ENCODE measurements at regions not wholly inside any gene's neighbourhood (a gene's known extent, or its start where the extent isn't known, plus 50 kb on each side); places are given as distances from the start of the nearest gene placed in this dataset.
A peak's percentile ranks its signal among the peaks of the same experiment; 100 is the strongest.

GRCh38 chr12:115096588-115097397 is 412.8 kb upstream of the TBX3 start:
- no peak for DNase-seq

GRCh38 chr12:115095073-115095748 is 411.2 kb upstream of the TBX3 start:
- DNase-seq, result no peak

DNA sequence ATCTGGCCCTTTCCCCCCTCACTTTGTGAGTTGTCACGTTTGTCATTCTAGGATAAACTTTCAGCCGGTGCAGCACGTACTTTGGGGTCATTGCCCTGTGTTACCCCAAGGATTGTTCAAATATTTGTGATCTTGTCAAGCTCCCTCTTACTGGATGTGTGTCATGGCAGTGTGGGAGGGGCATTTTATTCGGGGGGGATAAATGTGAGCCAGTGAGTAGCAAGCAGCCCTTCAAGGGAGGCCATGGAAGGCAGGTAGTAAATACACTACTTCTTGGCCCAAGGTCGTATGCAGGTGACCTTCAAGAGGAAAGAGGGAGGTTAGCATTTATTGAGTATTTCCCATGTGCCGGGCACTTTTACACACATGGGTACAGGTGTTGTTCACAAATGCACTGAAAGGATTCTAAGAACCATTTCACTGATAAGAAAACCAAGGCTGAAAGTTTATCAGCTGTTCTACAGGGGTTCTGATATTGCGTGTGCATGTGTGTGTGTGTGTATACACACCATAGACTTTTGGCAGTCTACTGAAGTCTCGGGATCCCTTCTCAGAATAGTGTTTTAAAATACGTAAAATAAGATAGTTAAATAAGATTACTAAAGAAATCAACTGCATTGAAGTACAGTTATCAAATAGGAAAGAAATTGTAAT is 410.3 kb upstream of the TBX3 start:
- no peak for DNase-seq

- DNase-seq, result no peak
These were observed 409.3 kb upstream of the TBX3 start for GRCh38 chr12:115093261-115093660.

- DNase-seq, result no peak
These were observed 406.8 kb upstream of the TBX3 start for GRCh38 chr12:115090783-115091182.

DNA sequence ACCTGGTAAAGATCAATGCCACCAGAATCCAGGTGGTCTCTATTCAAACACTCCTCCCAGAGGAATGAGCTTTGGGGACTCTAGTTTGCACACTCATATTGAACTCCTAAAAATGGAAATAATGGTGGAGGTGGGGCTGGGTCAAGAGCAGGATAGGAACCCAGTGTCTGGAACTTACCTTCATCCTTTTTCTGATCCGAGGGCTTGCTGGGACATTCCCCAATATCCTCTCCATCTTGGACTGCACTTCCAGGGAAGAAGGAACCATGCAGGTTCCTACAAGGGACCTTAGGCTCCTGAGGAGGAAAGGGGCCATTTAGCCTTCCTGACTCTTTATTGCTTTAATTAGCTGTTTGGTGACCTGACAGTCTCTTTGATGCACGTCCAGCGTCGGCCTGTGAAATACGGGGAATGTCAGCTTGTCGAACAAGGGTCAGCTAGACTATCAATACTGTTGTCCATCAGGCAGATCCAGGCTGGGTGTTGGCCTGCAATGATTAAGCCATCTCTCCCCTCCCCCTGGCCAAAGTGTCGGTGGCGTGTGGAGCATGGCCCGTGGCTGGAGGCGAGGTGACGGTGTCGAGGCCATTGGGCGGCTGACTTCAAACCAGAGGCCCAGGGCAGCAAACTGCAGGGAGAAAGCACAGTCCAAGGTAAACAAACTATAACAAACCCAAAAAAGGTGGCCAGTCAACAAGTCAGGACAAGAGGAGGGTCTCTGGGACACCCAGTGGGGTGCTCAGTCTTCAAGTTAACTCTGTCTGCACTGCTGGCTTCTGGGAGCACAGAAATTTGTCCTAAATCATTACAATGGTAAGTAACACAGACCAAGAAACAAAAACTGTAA is 405.2 kb upstream of the TBX3 start:
- DNase-seq, result no peak

DNA sequence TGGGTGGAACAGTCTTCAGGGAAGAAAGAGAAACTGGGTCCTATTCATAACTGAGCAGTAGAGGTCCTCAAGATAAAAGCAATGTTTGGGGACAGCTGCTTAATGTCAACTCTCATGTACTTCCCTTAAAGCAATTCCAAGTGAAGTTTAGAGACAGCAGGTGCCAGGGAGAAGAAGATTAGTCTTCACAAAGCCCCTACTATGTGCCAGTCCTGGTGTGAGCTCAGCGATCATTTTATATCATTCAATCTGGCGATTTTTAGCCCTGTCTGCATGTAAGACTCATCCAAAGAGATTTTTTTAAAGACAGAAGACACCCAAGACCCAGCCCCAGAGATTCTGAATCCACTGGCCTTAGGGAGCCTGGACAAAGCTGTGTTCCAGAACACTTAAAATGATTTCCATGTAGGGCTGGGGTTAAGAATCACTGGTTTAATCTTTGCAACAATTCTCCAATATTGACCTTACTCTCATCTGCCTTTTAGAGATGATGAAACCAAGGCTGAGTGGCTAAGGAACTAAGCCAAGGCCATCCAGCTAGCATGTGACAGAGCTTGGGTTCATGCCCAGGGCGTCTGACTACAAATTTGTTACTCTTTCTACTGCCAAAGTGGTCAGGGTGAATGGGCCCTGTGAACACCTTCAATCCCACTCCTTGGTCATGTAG is 404.5 kb upstream of the TBX3 start:
- peak; percentile 38 for DNase-seq

DNA sequence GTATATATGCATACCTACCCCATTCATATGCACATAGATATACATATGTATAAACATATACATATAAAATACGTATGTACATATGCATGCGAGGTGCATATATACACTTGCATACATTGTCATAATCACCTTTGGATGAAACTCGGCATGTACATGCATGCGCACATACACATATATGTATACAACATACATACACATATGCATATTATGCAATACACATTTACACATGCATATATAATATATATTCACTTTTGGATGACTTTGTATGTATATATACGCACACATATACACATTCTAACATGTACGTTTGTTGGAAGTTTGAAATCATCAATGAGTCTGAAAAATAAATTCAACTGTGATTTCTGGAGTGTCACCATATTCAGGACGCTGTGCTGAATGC is 401.6 kb upstream of the TBX3 start:
- DNase-seq, result no peak

DNA sequence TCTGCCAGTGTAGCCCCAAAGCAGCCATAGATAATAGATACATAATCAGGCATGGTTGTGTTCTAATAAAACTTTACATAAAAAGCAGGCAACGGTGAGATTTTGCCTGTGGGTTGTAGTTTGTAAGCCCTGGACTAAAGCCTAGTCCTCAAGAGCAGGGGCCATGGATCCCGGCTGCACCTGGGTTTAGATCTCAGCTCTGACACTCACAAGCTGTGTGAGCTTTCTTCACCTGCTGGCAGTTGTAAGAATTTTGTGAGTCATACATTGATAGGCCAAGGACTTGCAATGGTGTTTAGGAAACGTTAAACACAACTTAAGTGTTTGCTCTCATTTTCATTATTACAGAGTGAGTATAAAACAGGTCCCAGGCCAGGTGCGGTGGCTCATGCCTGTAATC is 395.8 kb upstream of the TBX3 start:
- DNase-seq, result peak; percentile 55

- DNase-seq, result no peak
These were observed 395.0 kb upstream of the TBX3 start for GRCh38 chr12:115078990-115079389.

DNA sequence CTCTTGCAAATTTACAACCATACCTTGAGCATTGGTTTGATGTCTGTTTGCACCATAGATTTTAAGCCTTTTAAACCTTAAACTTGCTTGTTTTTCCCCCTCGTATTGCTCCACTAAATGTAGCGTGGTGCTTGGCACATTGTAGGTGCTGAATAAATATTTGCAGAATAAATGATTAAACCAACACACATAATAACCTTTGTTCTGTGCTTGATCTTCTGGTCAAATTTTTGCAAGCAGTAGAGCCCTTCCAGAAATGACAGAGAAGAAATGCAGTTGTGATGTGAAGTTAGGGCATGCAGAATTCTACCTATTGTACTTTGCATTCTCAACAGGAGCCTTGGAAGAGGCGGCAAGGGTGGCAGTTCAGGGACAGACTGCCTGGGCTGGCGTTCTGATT is 394.4 kb upstream of the TBX3 start:
- DNase-seq, result no peak

DNA sequence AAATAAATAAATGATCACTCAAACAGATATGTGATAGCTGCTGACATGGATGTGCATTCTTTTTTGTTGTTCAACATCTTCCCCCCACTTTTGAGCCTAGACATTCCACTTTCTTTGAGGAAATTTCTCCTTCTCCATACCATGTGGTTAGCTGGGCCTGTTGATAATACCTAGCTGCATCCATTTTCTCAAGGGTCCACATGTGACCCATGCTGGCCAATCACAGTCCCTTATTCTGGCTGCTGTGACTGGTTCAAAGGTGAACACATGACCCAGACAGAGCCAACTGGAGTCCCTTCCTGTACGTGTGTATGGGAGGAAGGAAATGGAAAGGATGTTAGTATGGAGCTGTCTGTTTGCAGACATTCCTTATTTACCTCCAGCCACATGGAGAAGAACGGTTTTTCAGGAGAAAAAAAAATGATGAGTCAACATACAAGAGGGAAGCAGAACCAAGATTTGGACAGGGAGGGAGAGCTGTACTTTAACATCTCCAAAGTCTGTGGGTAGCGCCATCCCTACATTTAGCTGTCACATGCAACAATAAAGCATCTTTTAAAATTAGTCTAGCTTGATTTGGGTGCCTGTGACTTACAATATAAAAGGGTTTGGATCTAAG is 391.7 kb upstream of the TBX3 start:
- DNase-seq, result no peak

- DNase-seq, result no peak
These were observed 390.6 kb upstream of the TBX3 start for GRCh38 chr12:115074617-115075016.

DNA sequence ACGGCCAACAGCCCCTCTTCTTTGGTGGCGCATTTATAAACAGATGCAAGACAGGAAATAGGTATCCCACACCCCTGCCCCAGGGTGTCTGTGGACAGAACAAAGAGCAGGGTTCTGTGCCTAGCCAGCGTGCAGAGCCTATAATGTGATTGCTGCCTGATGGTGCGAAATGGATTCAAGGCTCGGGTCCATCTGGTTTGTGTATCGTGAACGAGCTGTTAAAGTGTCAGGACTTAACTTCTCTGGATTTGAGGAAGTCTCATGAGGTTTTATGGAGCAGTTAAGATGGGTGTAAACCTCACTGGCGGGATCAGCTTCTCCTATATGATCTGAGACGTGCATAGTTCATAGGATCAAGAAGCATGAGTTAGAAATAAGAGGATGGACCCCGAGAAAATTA is 388.7 kb upstream of the TBX3 start:
- DNase-seq, result no peak

- DNase-seq, result no peak
These were observed 386.3 kb upstream of the TBX3 start for GRCh38 chr12:115070313-115070712.

DNA sequence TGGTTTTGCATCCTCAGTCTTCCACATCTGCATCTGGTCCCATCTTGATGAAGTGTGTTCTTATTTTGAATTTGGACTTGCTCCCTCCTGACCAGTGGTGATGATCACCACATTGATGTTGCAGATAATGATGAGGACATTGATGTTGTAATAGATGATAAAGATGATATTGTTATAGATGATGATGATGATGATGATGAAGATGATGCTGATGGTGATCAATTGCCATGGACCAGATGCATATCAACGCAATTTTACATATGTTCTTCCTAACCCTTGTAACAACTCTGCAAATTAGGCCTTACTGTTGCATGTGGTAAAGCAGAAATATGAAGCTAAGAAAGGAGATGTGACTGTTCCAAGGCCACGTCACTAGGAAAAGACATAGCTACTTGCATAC is 380.3 kb upstream of the TBX3 start:
- no peak for DNase-seq

GRCh38 chr12:115062741-115063140 is 378.8 kb upstream of the TBX3 start:
- no peak for DNase-seq

GRCh38 chr12:115060477-115061168 is 376.6 kb upstream of the TBX3 start:
- peak; percentile 95 for DNase-seq

- no peak for DNase-seq
These were observed 373.5 kb upstream of the TBX3 start for GRCh38 chr12:115057445-115057844.

DNA sequence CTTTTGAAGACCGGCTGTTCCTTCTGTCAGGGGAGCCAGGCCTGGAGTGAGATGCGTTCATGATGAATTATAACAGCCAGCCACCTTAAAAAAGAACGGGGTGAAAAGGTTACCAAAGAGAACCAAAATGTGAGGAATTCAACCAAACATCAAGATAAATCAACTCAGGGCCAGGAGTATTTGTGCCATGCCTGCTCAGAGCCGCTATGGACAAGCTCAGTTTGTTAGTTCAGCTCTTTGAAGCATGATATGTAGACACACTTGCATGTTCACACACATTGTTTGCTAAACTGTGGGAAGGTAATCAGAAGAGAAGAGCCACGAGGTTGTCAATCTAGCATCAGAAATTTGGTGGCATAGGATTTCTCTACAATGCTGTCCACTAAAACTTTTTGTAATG is 367.4 kb upstream of the TBX3 start:
- DNase-seq, result no peak

DNA sequence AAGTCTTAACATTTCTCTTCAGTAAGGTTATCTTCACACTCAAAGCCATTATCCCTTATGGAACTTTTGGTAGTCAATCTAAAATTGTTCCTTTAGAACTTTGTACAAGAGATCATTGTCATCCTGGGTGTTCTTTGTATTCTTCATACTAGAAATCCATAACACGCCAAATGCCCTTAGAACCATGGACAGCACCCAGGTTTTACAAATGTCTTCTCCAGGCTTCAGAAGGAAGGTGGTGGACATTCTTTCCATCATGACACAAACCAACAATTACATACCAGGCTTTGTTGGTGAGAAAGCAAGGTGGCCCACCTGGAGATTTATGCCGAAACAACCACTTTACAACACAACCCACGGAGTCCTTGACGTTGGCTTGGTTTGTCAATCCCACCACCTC is 365.6 kb upstream of the TBX3 start:
- no peak for DNase-seq

DNA sequence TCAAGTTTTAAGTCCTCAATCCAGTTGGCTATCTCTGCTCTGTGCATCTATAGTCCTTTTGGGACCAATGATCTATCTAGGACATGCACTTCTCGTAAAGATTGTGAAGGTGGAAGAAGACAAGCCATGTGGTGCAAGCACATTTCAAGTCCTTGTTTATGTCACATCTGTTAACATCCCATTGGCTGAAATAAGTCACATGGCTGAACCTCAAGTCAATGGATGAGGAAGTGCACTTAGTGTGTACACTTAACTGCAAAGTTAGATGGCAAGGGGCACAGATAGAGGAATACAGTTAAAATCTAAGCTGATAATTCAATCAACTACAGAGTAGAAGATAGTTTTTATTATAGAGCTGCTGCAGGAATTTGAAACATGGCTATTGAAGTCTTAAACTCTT is 362.8 kb upstream of the TBX3 start:
- DNase-seq, result no peak
